AG09309 (cell line): ENCODE measurements at regions not wholly inside any gene's neighbourhood (a gene's known extent, or its start where the extent isn't known, plus 50 kb on each side); places are given as distances from the start of the nearest gene placed in this dataset.

Experiments
- DNase-seq: peaks from one replicate; pipeline ENCODE4 v3.0.0-alpha.2; 2010; ENCODE audit warnings: low read depth
- H3K4me3 ChIP-seq: 2 replicates; pipeline ENCODE4 v1.5.1; 2011; ENCODE audit warnings: mild to moderate bottlenecking, low read depth, low read length, moderate library complexity; ENCODE audit not compliant: control insufficient read depth
- TF ChIP-seq, protein P1 (sequence below): IDR thresholded peaks from 2 replicates; pipeline ENCODE4 v1.5.1; 2011; ENCODE audit warnings: mild to moderate bottlenecking, low read depth, low read length, inconsistent platforms; ENCODE audit not compliant: insufficient read depth, control insufficient read depth; ENCODE audit errors: missing control alignments

GRCh38 chr5:83889971-83890745 lies 169.5 kb upstream of the HAPLN1 start:
- no peak overlapping the region for H3K4me3 ChIP-seq
- no peak for DNase-seq
- TF ChIP-seq, protein P1, sequence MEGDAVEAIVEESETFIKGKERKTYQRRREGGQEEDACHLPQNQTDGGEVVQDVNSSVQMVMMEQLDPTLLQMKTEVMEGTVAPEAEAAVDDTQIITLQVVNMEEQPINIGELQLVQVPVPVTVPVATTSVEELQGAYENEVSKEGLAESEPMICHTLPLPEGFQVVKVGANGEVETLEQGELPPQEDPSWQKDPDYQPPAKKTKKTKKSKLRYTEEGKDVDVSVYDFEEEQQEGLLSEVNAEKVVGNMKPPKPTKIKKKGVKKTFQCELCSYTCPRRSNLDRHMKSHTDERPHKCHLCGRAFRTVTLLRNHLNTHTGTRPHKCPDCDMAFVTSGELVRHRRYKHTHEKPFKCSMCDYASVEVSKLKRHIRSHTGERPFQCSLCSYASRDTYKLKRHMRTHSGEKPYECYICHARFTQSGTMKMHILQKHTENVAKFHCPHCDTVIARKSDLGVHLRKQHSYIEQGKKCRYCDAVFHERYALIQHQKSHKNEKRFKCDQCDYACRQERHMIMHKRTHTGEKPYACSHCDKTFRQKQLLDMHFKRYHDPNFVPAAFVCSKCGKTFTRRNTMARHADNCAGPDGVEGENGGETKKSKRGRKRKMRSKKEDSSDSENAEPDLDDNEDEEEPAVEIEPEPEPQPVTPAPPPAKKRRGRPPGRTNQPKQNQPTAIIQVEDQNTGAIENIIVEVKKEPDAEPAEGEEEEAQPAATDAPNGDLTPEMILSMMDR: no peak

- H3K4me3 ChIP-seq: no peak overlapping the region
- DNase-seq: peak; percentile 34
- TF ChIP-seq, protein P1: no peak
Observed at GRCh38 chr5:83877911-83878706, 157.5 kb upstream of the HAPLN1 start.

GRCh38 chr5:83871533-83872395 lies 151.1 kb upstream of the HAPLN1 start:
- TF ChIP-seq, protein P1: no peak
- no peak overlapping the region for H3K4me3 ChIP-seq
- DNase-seq: no peak

DNA sequence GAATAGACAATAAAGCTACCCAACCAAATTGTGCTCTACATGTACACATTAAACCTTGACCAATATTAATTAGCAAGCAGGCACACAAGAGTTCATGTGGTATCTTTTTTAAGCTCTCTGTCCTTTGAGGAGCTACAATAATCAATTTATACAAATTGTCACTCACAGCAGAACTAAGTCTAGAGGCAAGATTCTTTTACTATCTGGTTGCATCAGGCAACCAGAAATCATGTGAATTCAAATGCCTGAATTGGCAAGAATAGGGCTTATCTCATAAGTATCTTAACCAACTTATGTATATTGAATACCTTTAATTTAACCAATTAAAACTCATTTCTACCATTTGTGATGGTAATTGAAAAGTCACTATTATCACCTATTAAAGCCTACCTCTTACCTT lies 145.5 kb upstream of the HAPLN1 start:
- TF ChIP-seq, protein P1: no peak
- no peak overlapping the region for H3K4me3 ChIP-seq
- DNase-seq: no peak

- no peak for DNase-seq
- H3K4me3 ChIP-seq: no peak overlapping the region
- TF ChIP-seq, protein P1: no peak
Observed at GRCh38 chr5:83865579-83865978, 144.9 kb upstream of the HAPLN1 start.

DNA sequence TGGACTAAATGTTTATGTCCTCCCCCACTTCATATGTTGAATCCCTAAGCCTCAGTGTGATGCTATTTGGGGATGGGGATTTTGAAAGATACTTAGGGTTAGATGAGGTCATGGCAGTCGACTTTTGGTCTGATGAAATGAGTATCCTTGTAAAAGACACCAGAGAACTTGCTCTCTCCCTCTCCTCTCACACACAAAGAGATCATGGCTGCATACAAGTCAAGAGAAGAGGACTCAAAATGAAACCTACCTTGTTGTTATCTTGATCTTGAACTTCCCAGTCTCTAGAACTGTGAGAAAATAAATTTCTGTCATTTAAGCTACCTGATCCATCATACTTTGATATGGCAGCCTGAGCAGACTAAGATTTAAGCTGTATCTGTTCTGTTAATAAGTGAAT lies 144.0 kb upstream of the HAPLN1 start:
- DNase-seq: no peak
- TF ChIP-seq, protein P1: no peak
- H3K4me3 ChIP-seq: no peak overlapping the region
